Activated naive CD8-positive, alpha-beta T cell treated with anti-CD3 and anti-CD28 coated beads, Interleukin-2, amount 50 U/mL, for 24 hours (primary cell): ENCODE measurements at regions not wholly inside any gene's neighbourhood (a gene's known extent, or its start where the extent isn't known, plus 50 kb on each side); places are given as distances from the start of the nearest gene placed in this dataset.

Experiments used
- ATAC-seq: fragments of 150-1000 bp; cut with Tn5 transposase; one replicate; pipeline ENCODE4 v1.10.0; 2021
- DNase-seq: peaks from one replicate; pipeline ENCODE4 v3.0.0; 2021
- H3K27ac Mint-ChIP-seq: one replicate; pipeline ENCODE4 v1.8.0; 2021; ENCODE audit warnings: mild to moderate bottlenecking, mixed read lengths
- H3K27me3 Mint-ChIP-seq: one replicate; pipeline ENCODE4 v1.8.0; 2021; ENCODE audit warnings: mixed read lengths
- H3K36me3 Mint-ChIP-seq: one replicate; pipeline ENCODE4 v1.8.0; 2021; ENCODE audit warnings: low read depth, mixed read lengths
- H3K4me1 Mint-ChIP-seq: one replicate; pipeline ENCODE4 v1.8.0; 2021; ENCODE audit warnings: mixed read lengths
- H3K4me3 Mint-ChIP-seq: one replicate; pipeline ENCODE4 v1.8.0; 2021; ENCODE audit warnings: mild to moderate bottlenecking, moderate library complexity, mixed read lengths
- H3K9me3 Mint-ChIP-seq: one replicate; pipeline ENCODE4 v1.8.0; 2021; ENCODE audit warnings: mixed read lengths

DNA sequence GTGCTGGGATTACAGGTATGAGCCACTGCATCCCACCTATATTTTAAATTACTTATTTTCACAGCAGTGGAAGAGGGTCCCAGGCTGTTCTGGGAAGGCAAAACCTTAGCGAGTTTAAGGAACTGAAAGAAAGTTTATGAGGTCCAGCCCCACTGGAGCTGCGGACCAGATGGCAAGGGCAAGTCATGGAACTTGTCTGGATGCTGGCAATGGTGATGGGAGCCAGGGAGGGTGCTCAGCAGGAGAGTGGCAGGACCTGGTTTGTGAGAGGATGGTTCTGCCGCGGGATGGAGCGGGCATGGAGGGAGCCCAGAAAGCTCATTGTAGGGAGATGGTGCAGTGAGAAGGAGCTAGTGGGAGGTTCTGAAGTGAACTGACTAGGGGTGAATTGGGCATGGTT is 50.6 kb upstream of the SLC45A1 start:
- Mint-ChIP-seq H3K36me3 (no peaks in the 10 kb centered on the region), H3K9me3 (no peaks in the 10 kb centered on the region), H3K27me3 (peaks cover 10% of the 10 kb centered on the region), H3K4me3 (no peak overlapping the region), H3K27ac (no peak overlapping the region), H3K4me1 (no peaks in the 10 kb centered on the region)
- ATAC-seq (no peak), DNase-seq (no peak)

DNA sequence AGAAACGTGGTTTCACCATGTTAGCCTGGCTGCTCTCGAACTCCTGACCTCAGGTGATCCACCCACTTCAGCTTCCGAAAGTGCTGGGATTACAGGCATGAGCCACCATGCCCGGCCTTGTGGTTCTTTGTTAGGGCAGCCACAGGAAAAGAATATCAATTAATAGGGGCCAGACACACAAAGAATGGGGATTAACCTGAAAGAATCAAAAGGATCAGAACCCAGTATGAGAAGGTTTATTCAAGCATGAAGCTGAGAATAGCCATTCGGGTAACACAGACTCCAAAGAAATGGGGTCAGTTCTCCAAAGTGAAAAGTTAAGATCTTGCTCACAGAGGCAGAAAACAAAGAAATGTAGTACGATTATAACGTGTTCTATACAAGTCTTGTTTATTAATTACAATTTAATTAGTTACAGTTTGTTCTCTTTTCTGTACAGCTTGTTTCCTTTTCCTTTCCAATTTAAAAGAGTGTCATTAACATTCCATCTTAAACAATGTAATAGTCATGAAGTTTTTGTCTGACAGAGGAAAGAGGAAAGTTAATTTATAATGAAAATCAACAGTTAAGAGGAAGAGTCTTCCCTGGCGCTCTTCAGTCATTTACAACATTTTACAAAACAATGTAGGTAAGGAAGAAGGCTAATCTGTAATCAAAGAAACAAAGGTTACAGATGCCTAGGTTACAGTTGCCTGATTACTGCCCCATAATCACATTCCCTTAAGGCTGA is 51.3 kb upstream of the SLC45A1 start:
- Mint-ChIP-seq H3K4me3 (no peak overlapping the region), H3K27me3 (peaks cover 10% of the 10 kb centered on the region), H3K4me1 (no peaks in the 10 kb centered on the region), H3K27ac (no peak overlapping the region), H3K9me3 (no peaks in the 10 kb centered on the region), H3K36me3 (no peaks in the 10 kb centered on the region)
- ATAC-seq: no peak
- DNase-seq: no peak

DNA sequence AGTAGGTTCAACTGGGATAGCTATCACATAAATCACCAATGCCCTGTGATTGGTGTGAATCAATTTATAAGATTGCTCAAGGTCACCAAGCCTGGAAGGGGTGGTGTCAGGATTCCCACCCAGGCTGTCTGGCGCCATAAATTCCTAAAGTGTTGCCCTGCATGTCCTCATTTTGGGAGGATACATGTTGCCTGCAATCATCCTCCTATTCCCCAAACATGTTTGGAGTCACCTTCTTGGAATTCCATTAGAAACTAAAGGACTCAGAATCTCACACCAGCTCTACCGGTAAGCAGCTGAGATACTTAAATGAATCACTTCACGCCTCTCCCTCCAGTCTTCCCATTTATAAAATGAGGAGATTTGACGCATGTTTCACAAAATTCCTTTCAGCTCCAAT is 54.1 kb upstream of the SLC45A1 start:
- Mint-ChIP-seq H3K4me1 (no peaks in the 10 kb centered on the region), H3K4me3 (no peak overlapping the region)

DNA sequence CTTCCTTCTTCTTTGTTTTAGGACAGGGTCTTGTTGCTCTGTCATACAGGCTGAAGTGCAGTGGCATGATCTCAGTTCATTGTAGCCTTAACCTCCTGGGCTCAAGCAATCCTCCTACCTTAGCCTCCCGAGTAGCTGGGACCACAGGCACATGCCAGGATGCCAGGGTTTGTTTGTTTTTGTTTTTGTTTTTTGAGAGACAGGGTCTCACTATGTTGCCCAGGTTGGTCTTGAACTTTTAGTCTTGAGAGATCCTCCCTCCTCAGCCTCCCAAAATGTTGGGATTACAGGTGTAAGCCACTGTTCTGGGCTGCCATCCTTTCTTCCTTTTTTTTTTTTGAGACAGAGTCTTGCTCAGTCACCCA is 56.5 kb upstream of the SLC45A1 start:
- Mint-ChIP-seq H3K36me3 (no peaks in the 10 kb centered on the region), H3K27ac (no peak overlapping the region)
- ATAC-seq: no peak

More for the DNA sequence above, 54.1 kb upstream of the SLC45A1 start:
- no peak for ATAC-seq
- Mint-ChIP-seq H3K27me3 (peaks cover 4% of the 10 kb centered on the region), H3K9me3 (no peaks in the 10 kb centered on the region), H3K36me3 (no peaks in the 10 kb centered on the region), H3K27ac (no peak overlapping the region)
- no peak for DNase-seq

DNA sequence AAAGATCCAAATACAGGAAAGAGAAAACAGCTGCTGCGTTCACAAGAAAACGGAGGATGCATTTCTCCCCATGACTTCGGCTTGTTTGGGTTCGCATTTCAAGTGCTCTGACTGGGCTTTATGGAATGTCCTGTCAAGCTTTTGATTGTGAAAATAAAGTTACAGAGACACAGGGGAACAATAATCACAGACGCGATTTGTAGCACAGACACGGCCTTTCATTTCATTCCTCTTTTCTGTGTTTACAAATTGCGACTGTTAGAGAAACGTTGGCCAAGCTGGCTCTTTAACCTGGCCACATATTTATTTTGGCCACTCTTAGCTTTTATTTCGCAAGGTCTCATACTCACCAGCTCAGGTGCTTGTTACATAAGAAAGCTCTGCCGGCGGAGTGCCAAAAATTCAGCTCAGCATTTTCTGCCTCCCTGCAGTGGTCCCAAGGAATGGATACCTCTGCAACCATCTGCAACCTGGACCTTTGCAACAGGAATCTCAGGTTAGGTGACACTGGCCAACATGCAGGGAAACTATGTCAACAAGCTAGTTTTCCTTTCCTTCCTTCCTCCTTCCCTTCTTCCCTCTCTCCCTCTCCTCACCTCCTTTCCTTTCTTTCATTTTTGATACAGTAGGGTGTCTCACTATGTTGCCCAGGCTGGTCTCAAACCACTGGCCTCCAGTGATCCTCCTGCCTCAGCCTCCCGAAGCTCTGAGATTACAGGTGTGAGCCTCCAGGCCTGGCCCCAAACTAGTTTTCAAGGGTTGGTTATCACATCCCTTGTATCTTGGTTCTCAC is 58.2 kb upstream of the SLC45A1 start:
- Mint-ChIP-seq H3K9me3 (no peaks in the 10 kb centered on the region), H3K4me1 (no peaks in the 10 kb centered on the region), H3K4me3 (no peak overlapping the region), H3K27ac (no peak overlapping the region), H3K36me3 (no peaks in the 10 kb centered on the region), H3K27me3 (peaks cover 2% of the 10 kb centered on the region)
- no peak for DNase-seq
- no peak for ATAC-seq

More for the DNA sequence above, 56.5 kb upstream of the SLC45A1 start:
- DNase-seq: no peak
- peaks cover 2% of the 10 kb centered on the region for H3K27me3 Mint-ChIP-seq
- H3K4me3 Mint-ChIP-seq: no peak overlapping the region
- no peaks in the 10 kb centered on the region for H3K4me1 Mint-ChIP-seq
- H3K9me3 Mint-ChIP-seq: no peaks in the 10 kb centered on the region

DNA sequence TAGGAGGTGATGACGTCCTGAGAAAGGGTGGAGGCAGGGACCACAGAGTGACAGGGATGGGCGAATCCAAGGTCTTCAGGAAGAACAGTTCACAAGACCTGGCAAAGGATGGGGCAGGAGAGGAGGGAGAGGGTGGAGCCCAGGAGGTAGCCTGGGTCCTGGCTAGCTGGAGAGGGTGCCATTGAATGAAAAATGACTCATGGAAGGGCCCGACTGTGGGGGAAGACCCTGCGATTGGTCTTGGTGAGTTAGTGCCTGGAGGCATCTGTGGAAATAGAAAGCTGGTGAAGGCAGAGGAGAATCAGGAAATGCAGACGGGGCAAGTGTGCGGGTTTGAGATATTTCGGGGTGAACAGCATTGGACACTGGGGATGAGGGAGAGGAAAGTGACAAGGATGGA is 60.3 kb upstream of the SLC45A1 start:
- Mint-ChIP-seq H3K27ac (no peak overlapping the region), H3K36me3 (no peaks in the 10 kb centered on the region), H3K27me3 (peaks cover 4% of the 10 kb centered on the region), H3K9me3 (no peaks in the 10 kb centered on the region), H3K4me1 (peaks cover 3% of the 10 kb centered on the region), H3K4me3 (no peak overlapping the region)
- ATAC-seq: no peak
- DNase-seq: no peak

- Mint-ChIP-seq H3K27ac (no peak overlapping the region), H3K4me1 (peaks cover 3% of the 10 kb centered on the region), H3K27me3 (peaks cover 3% of the 10 kb centered on the region), H3K36me3 (no peaks in the 10 kb centered on the region), H3K9me3 (no peaks in the 10 kb centered on the region), H3K4me3 (no peak overlapping the region)
- DNase-seq: no peak
- ATAC-seq: no peak
These were observed 61.6 kb upstream of the SLC45A1 start for GRCh38 chr1:8256321-8256720.

GRCh38 chr1:8255712-8256111 is 62.2 kb upstream of the SLC45A1 start:
- no peak for ATAC-seq
- Mint-ChIP-seq H3K4me3 (no peak overlapping the region), H3K27me3 (peaks cover 2% of the 10 kb centered on the region), H3K4me1 (peaks cover 3% of the 10 kb centered on the region), H3K36me3 (no peaks in the 10 kb centered on the region), H3K9me3 (no peaks in the 10 kb centered on the region), H3K27ac (no peak overlapping the region)
- no peak for DNase-seq

DNA sequence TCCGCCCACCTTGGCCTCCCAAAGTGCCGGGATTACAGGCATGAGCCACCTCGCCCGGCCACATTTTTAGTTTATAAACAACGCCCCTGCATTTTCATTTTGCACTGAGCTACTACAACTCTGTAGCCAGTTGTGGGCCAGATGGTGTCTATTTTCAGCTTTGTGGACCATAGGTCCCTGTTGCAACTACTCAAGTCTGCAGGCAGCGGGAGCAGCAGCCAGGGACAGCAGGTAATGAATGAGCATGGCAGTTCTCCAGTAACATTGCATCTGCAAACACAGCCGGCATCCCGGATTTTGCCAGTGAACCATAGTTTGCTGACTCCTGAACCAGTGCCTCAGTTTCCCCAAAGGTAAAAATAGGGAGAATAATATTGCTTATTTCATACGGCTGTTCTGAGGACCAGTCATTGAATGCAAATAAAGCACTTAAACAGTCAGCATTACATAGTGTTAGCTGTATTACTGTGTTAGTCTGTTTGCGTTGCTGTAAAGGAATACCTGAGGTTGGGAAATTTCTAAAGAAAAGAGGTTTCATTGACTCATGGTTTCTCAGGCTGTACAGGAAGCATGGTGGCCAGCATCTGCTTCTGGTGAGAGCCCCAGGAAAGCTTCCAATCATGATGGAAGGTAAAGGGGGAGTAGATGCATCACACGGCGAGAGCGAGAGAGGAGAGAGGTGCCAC is 65.5 kb upstream of the SLC45A1 start:
- H3K9me3 Mint-ChIP-seq: no peaks in the 10 kb centered on the region
- DNase-seq (no peak), ATAC-seq (no peak)
- H3K27ac Mint-ChIP-seq: no peak overlapping the region
- H3K4me1 Mint-ChIP-seq: peaks cover 9% of the 10 kb centered on the region
- H3K36me3 Mint-ChIP-seq: no peaks in the 10 kb centered on the region
- H3K4me3 Mint-ChIP-seq: no peak overlapping the region
- peaks cover 2% of the 10 kb centered on the region for H3K27me3 Mint-ChIP-seq

GRCh38 chr1:8251635-8252034 is 66.3 kb upstream of the SLC45A1 start:
- Mint-ChIP-seq H3K4me1 (peaks cover 9% of the 10 kb centered on the region), H3K27me3 (peaks cover 2% of the 10 kb centered on the region), H3K9me3 (no peaks in the 10 kb centered on the region), H3K36me3 (no peaks in the 10 kb centered on the region), H3K4me3 (no peak overlapping the region), H3K27ac (no peak overlapping the region)
- ATAC-seq (no peak), DNase-seq (no peak)

GRCh38 chr1:8249838-8250237 is 68.1 kb upstream of the SLC45A1 start:
- Mint-ChIP-seq H3K4me1 (peaks cover 9% of the 10 kb centered on the region), H3K4me3 (no peak overlapping the region), H3K27me3 (peaks cover 2% of the 10 kb centered on the region), H3K36me3 (no peaks in the 10 kb centered on the region), H3K27ac (no peak overlapping the region), H3K9me3 (no peaks in the 10 kb centered on the region)
- ATAC-seq: no peak
- DNase-seq: no peak

DNA sequence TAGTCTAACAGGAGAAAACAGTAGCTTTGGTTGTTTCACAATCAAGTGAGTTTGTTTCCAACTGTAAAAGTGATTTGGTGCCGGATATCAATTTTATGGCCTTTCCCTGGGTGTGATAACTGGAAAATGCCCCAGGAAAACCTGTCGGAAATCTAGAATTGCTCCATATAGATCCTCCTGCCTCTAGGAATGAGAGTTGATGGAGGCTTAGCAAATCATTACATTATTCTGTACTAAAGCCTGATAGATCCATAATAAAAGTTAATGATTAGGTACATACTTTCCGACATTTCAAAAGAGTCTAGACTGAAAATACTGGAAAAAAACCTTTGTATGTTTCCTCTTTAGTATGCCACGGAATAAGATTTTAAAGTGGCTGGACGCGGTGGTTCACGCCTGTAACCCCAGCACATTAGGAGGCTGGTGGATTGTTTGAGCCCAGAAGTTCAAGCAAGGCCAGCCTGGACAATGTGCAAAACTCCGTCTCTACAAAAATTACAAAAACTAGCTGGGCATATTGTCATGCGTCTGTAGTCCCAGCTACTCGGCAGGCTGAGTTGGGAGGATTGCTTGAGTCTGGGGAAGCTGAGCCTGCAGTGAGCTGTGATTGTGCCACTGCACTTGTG is 70.0 kb upstream of the SLC45A1 start:
- Mint-ChIP-seq H3K4me3 (no peak overlapping the region), H3K27ac (no peak overlapping the region), H3K36me3 (no peaks in the 10 kb centered on the region), H3K27me3 (no peaks in the 10 kb centered on the region), H3K9me3 (no peaks in the 10 kb centered on the region), H3K4me1 (peaks cover 9% of the 10 kb centered on the region)
- DNase-seq (no peak), ATAC-seq (no peak)

DNA sequence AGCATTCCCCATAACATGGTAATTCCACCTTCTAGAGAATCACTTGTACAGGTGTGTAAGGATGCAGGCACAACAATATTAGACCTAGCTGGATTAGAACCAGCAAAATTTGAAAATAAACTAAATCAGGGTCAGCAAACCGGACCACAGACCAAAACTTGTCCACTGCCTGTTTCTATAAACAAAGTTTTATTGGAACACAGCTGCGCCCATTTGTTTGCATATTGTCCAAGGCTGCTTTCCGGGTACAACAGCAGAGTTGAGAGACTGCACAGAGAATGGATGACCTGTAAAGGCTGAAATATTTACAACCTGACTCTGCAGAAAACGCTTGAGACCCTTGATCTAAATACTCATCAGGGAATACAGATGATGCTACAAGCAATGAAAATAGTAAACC is 73.6 kb upstream of the SLC45A1 start:
- no peaks in the 10 kb centered on the region for H3K4me1 Mint-ChIP-seq
- no peak overlapping the region for H3K27ac Mint-ChIP-seq
- no peaks in the 10 kb centered on the region for H3K9me3 Mint-ChIP-seq
- peaks cover 8% of the 10 kb centered on the region for H3K27me3 Mint-ChIP-seq
- DNase-seq (no peak), ATAC-seq (no peak)
- no peaks in the 10 kb centered on the region for H3K36me3 Mint-ChIP-seq
- H3K4me3 Mint-ChIP-seq: no peak overlapping the region

DNA sequence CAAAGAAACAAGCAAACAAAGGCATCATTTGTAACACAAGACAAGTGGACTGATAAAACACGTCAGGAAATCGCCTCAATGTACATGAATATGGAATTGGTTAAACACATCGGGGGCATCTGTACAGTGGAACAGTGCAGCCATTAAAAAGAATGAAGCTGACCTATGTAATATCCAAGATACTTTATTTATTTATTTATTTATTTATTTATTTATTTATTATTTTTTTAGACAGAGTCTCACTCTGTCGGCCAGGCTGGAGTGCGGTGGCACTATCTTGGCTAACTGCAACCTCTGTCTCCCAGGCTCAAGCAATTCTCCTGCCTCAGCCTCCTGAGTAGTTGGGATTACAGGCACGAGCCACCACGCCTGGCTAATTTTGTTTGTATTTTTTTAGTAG is 75.4 kb upstream of the SLC45A1 start:
- Mint-ChIP-seq H3K4me1 (no peaks in the 10 kb centered on the region), H3K27ac (no peak overlapping the region), H3K27me3 (peaks cover 9% of the 10 kb centered on the region), H3K9me3 (no peaks in the 10 kb centered on the region), H3K36me3 (no peaks in the 10 kb centered on the region), H3K4me3 (no peak overlapping the region)
- no peak for ATAC-seq
- no peak for DNase-seq
